WTC11 (cell line): ENCODE measurements at regions not wholly inside any gene's neighbourhood (a gene's known extent, or its start where the extent isn't known, plus 50 kb on each side); places are given as distances from the start of the nearest gene placed in this dataset.

Source experiments
- ATAC-seq: fragments of 200-7000 bp; cut with Tn5 transposase; 2 replicates; pipeline ENCODE4 v1.10.0; 2021; ENCODE audit warnings: mild to moderate bottlenecking, moderate library complexity
- CTCF ChIA-PET: fragments of 300-600 bp; sonication (Branson Sonifier 250); formaldehyde crosslinking; loops from one replicate; lab custom pipeline; 2021; ENCODE audit warnings: antibody characterized with exemption; lab: Charles Lee
- POLR2A ChIA-PET: fragments of 350-600 bp; sonication (Branson Sonifier 250); formaldehyde crosslinking; loops from one replicate; lab custom pipeline; 2021; ENCODE audit warnings: antibody characterized with exemption; lab: Charles Lee
- DNase-seq: peaks from one replicate; pipeline ENCODE4 v3.0.0; 2021; ENCODE audit warnings: low spot score
- H3K27ac Mint-ChIP-seq: 2 replicates; pipeline ENCODE4 v1.8.0; 2021; ENCODE audit warnings: mixed read lengths
- H3K27me3 Mint-ChIP-seq: 2 replicates; pipeline ENCODE4 v1.8.0; 2021; ENCODE audit warnings: low read depth, mild to moderate bottlenecking, moderate library complexity, mixed read lengths
- H3K36me3 Mint-ChIP-seq: 2 replicates; pipeline ENCODE4 v1.8.0; 2021; ENCODE audit warnings: mixed read lengths
- H3K4me1 Mint-ChIP-seq: 2 replicates; pipeline ENCODE4 v1.8.0; 2022; ENCODE audit warnings: mixed read lengths
- H3K4me3 Mint-ChIP-seq: 2 replicates; pipeline ENCODE4 v1.8.0; 2021; ENCODE audit warnings: mild to moderate bottlenecking, moderate library complexity, mixed read lengths
- H3K9me3 Mint-ChIP-seq: 2 replicates; pipeline ENCODE4 v1.8.0; 2021; ENCODE audit warnings: mixed read lengths
- AR ChIP-seq: fragments of 250-450 bp; sonication (Bioruptor Pico); IDR thresholded peaks from 2 replicates; pipeline ENCODE4 v1.9.0; 2021; ENCODE audit warnings: mild to moderate bottlenecking
- ATF2 ChIP-seq: sonication (generic); formaldehyde crosslinking; IDR thresholded peaks from 2 replicates; pipeline ENCODE4 v1.8.1; 2022; ENCODE audit warnings: low read depth, missing genetic modification reagents, borderline replicate concordance
- CBFB ChIP-seq: sonication (generic); formaldehyde crosslinking; IDR thresholded peaks from 2 replicates; pipeline ENCODE4 v1.8.1; 2022; ENCODE audit warnings: mild to moderate bottlenecking, low read depth, missing genetic modification reagents
- EMX1 ChIP-seq: fragments of 250-450 bp; sonication (Bioruptor Pico); IDR thresholded peaks from 2 replicates; pipeline ENCODE4 v1.8.0; 2021; ENCODE audit warnings: mild to moderate bottlenecking
- FOXP1 ChIP-seq: sonication (generic); formaldehyde crosslinking; IDR thresholded peaks from 2 replicates; pipeline ENCODE4 v1.8.0; 2022; ENCODE audit warnings: missing genetic modification reagents, mild to moderate bottlenecking, moderate library complexity, borderline replicate concordance
- HMGXB4 ChIP-seq: sonication (generic); formaldehyde crosslinking; IDR thresholded peaks from 2 replicates; pipeline ENCODE4 v1.8.1; 2023; ENCODE audit warnings: mild to moderate bottlenecking, moderate library complexity, missing genetic modification reagents
- IRF1 ChIP-seq: sonication (generic); formaldehyde crosslinking; IDR thresholded peaks from 2 replicates; pipeline ENCODE4 v1.8.0; 2023; ENCODE audit warnings: missing genetic modification reagents
- NFE2L1 ChIP-seq: sonication (generic); formaldehyde crosslinking; IDR thresholded peaks from 2 replicates; pipeline ENCODE4 v1.8.1; 2023; ENCODE audit warnings: missing genetic modification reagents
- NR3C1 ChIP-seq: sonication (generic); formaldehyde crosslinking; conservative IDR thresholded peaks from 2 replicates; pipeline ENCODE4 v1.8.1; 2023; ENCODE audit warnings: low read depth, mild to moderate bottlenecking, missing genetic modification reagents
- PRDM15 ChIP-seq: sonication (generic); formaldehyde crosslinking; IDR thresholded peaks from 2 replicates; pipeline ENCODE4 v1.8.0; 2022; ENCODE audit warnings: missing genetic modification reagents
- PRRX2 ChIP-seq: fragments of 250-450 bp; sonication (Bioruptor Pico); IDR thresholded peaks from 2 replicates; pipeline ENCODE4 v1.8.0; 2021; ENCODE audit warnings: mild to moderate bottlenecking
- RELA ChIP-seq: sonication (generic); formaldehyde crosslinking; IDR thresholded peaks from 2 replicates; pipeline ENCODE4 v1.8.1; 2022; ENCODE audit warnings: missing genetic modification reagents, mild to moderate bottlenecking, borderline replicate concordance
- USF1 ChIP-seq: sonication (generic); formaldehyde crosslinking; IDR thresholded peaks from 2 replicates; pipeline ENCODE4 v1.8.0; 2022; ENCODE audit warnings: mild to moderate bottlenecking, missing genetic modification reagents
- USF2 ChIP-seq: sonication (generic); formaldehyde crosslinking; IDR thresholded peaks from 2 replicates; pipeline ENCODE4 v1.8.1; 2023; ENCODE audit warnings: mild to moderate bottlenecking, missing genetic modification reagents, moderate library complexity
- ZMAT4 ChIP-seq: fragments of 250-450 bp; sonication (Bioruptor Pico); IDR thresholded peaks from 2 replicates; pipeline ENCODE4 v1.9.0; 2021; ENCODE audit warnings: mild to moderate bottlenecking
- ZNF263 ChIP-seq: sonication (generic); formaldehyde crosslinking; IDR thresholded peaks from 2 replicates; pipeline ENCODE4 v1.8.1; 2022; ENCODE audit warnings: low read depth, mild to moderate bottlenecking, moderate library complexity, missing genetic modification reagents
- ZNF281 ChIP-seq: sonication (generic); formaldehyde crosslinking; IDR thresholded peaks from 2 replicates; pipeline ENCODE4 v1.8.0; 2023; ENCODE audit warnings: mild to moderate bottlenecking, missing genetic modification reagents
- ZNF416 ChIP-seq: fragments of 250-450 bp; sonication (Bioruptor Pico); IDR thresholded peaks from 2 replicates; pipeline ENCODE4 v1.9.0; 2021; ENCODE audit warnings: mild to moderate bottlenecking, inconsistent platforms
- ZNF425 ChIP-seq: fragments of 250-450 bp; sonication (Bioruptor Pico); conservative IDR thresholded peaks from 2 replicates; pipeline ENCODE4 v1.9.0; 2021; ENCODE audit warnings: mild to moderate bottlenecking

GRCh38 chr2:81077396-81077795 is 772.8 kb upstream of the LRRTM1 start:
- H3K27ac Mint-ChIP-seq = peak overlapping the region; percentile 97
- no peak overlapping the region for H3K4me3 Mint-ChIP-seq
- ChIA-PET POLR2A (interaction anchor here (1.0 kb wide), 1 partner anchor 9 kb away, joined by 3 read pairs; no protein-coding TSS in a partner anchor), CTCF (interaction anchor here (1.2 kb wide), 1 partner anchor 10 kb away, joined by 4 read pairs; no protein-coding TSS in a partner anchor)
- H3K27me3 Mint-ChIP-seq = no peaks in the 10 kb centered on the region
- DNase-seq (peak; percentile 12), ATAC-seq (peak; percentile 96)
- no peaks in the 10 kb centered on the region for H3K36me3 Mint-ChIP-seq
- TF ChIP-seq AR (CRISPR knock-in tag) (no peak), USF2 (no peak), PRRX2 (CRISPR knock-in tag) (no peak), RELA (CRISPR knock-in tag) (no peak), EMX1 (CRISPR knock-in tag) (no peak), IRF1 (CRISPR knock-in tag) (no peak), ZMAT4 (CRISPR knock-in tag) (no peak), CBFB (CRISPR knock-in tag) (no peak), FOXP1 (CRISPR knock-in tag) (no peak), PRDM15 (CRISPR knock-in tag) (no peak), ATF2 (CRISPR knock-in tag) (no peak), ZNF425 (CRISPR knock-in tag) (no peak), HMGXB4 (no peak), NR3C1 (CRISPR knock-in tag) (no peak), NFE2L1 (no peak), ZNF263 (CRISPR knock-in tag) (no peak), ZNF281 (CRISPR knock-in tag) (no peak), USF1 (CRISPR knock-in tag) (no peak), ZNF416 (no peak)
- H3K9me3 Mint-ChIP-seq = peaks cover 3% of the 10 kb centered on the region; the same call in 1 of the 2 replicates
- peaks cover 45% of the 10 kb centered on the region for H3K4me1 Mint-ChIP-seq
